ENCODE measurements at regions not wholly inside any gene's neighbourhood (a gene's known extent, or its start where the extent isn't known, plus 50 kb on each side); places are given as distances from the start of the nearest gene placed in this dataset.

- Histone ChIP-seq H3K4me2 (ENCODE audit: low read length) (no peak overlapping the region), H3K79me2 (ENCODE audit: insufficient read depth, low read length) (no peaks in the 10 kb centered on the region), H3K9me2 (ENCODE audit: insufficient read depth) (no peaks in the 10 kb centered on the region), H3K4me1 (ENCODE audit: control insufficient read depth in 1 of 2, insufficient read depth in 2 of 2, low read length in 2 of 2) (no peaks in the 10 kb centered on the region), H3K36me3 (ENCODE audit: control insufficient read depth in 1 of 2, insufficient read depth in 2 of 2, low read length in 2 of 2) (no peaks in the 10 kb centered on the region), H3K27ac (ENCODE audit: low read depth, low read length) (no peak overlapping the region), H3K9me3 (ENCODE audit: control insufficient read depth in 1 of 2, insufficient read depth in 1 of 2, low read depth in 1 of 2, low read length in 2 of 2) (no peaks in the 10 kb centered on the region), H3K4me3 (replicated peaks in 1 of 2; ENCODE audit: low read depth in 1 of 2, low read length in 2 of 2) (no peak overlapping the region), H3K9ac (ENCODE audit: low read length) (no peak overlapping the region), H4K20me1 (ENCODE audit: insufficient read depth) (no peaks in the 10 kb centered on the region), H2AFZ (ENCODE audit: low read depth, low read length, poor library complexity, severe bottlenecking) (no peak overlapping the region), H3K27me3 (ENCODE audit: insufficient read depth, low read length) (no peaks in the 10 kb centered on the region)
- RAD21 ChIA-PET (ENCODE audit: low non-redundant PET in 1 of 2, low total read pairs in 2 of 2, uncharacterized antibody in 2 of 2, unreplicated experiment in 2 of 2) = no interaction called here
- no peak for DNase-seq (ENCODE audit: low read depth, low spot score)
- BruUV-seq (replicated peaks) = no TSS peak
- POLR2A ChIA-PET = no interaction called here
- CTCF ChIA-PET = no interaction called here
- no peak for TF ChIP-seq SRF (IDR thresholded peaks at IDR 0.05; ENCODE audit: low read depth)
- TF ChIP-seq, protein P1, sequence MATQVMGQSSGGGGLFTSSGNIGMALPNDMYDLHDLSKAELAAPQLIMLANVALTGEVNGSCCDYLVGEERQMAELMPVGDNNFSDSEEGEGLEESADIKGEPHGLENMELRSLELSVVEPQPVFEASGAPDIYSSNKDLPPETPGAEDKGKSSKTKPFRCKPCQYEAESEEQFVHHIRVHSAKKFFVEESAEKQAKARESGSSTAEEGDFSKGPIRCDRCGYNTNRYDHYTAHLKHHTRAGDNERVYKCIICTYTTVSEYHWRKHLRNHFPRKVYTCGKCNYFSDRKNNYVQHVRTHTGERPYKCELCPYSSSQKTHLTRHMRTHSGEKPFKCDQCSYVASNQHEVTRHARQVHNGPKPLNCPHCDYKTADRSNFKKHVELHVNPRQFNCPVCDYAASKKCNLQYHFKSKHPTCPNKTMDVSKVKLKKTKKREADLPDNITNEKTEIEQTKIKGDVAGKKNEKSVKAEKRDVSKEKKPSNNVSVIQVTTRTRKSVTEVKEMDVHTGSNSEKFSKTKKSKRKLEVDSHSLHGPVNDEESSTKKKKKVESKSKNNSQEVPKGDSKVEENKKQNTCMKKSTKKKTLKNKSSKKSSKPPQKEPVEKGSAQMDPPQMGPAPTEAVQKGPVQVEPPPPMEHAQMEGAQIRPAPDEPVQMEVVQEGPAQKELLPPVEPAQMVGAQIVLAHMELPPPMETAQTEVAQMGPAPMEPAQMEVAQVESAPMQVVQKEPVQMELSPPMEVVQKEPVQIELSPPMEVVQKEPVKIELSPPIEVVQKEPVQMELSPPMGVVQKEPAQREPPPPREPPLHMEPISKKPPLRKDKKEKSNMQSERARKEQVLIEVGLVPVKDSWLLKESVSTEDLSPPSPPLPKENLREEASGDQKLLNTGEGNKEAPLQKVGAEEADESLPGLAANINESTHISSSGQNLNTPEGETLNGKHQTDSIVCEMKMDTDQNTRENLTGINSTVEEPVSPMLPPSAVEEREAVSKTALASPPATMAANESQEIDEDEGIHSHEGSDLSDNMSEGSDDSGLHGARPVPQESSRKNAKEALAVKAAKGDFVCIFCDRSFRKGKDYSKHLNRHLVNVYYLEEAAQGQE (IDR thresholded peaks at IDR 0.05; ENCODE audit: low read depth) = no peak
- TF ChIP-seq ATF3 (IDR thresholded peaks at IDR 0.05) = no peak
- no peak for TF ChIP-seq TCF7L2 (IDR thresholded peaks at IDR 0.05; ENCODE audit: borderline replicate concordance, extremely low read depth, insufficient read depth, insufficient read length)
- TF ChIP-seq POLR2AphosphoS5 (IDR thresholded peaks at IDR 0.05; ENCODE audit: low read depth, low read length) = no peak
- TF ChIP-seq SIN3A (IDR thresholded peaks at IDR 0.05; ENCODE audit: low read depth) = no peak
- no peak for TF ChIP-seq ZNF274 (IDR thresholded peaks at IDR 0.05; ENCODE audit: low read depth, low read length)
- no peak for TF ChIP-seq EZH2 (IDR thresholded peaks at IDR 0.05)
- no peak for TF ChIP-seq EGR1 (IDR thresholded peaks at IDR 0.05; ENCODE audit: low read depth)
- TF ChIP-seq CTCF (IDR thresholded peaks at IDR 0.05 in 2 of 3, conservative IDR thresholded peaks at IDR 0.05 in 1 of 3; ENCODE audit: borderline replicate concordance in 1 of 3, insufficient read depth in 1 of 3, low read depth in 2 of 3, low read length in 2 of 3) = no peak
- TF ChIP-seq ZFX (IDR thresholded peaks at IDR 0.05) = no peak
- no peak for TF ChIP-seq RAD21 (IDR thresholded peaks at IDR 0.05; ENCODE audit: low read depth)
- TF ChIP-seq FOSL1 (IDR thresholded peaks at IDR 0.05; ENCODE audit: low read depth) = no peak
- TF ChIP-seq SP1 (IDR thresholded peaks at IDR 0.05; ENCODE audit: low read depth) = no peak
- TF ChIP-seq CBX3 (IDR thresholded peaks at IDR 0.05; ENCODE audit: low read depth) = no peak
- TF ChIP-seq ELF1 (IDR thresholded peaks at IDR 0.05; ENCODE audit: borderline replicate concordance, low read depth) = no peak
- TF ChIP-seq YY1 (IDR thresholded peaks at IDR 0.05; ENCODE audit: extremely low read depth, insufficient replicate concordance, low read depth, low read length) = no peak
- no peak for TF ChIP-seq MAX (IDR thresholded peaks at IDR 0.05)
- TF ChIP-seq JUND (IDR thresholded peaks at IDR 0.05) = no peak
- no peak for TF ChIP-seq POLR2A (IDR thresholded peaks at IDR 0.05; ENCODE audit: borderline replicate concordance, extremely low read depth, insufficient read depth, insufficient read length)
- ATAC-seq = no peak
- intact Hi-C loops (cut with micrococcal nuclease) = no loop called here
Observed at GRCh38 chr1:57968321-57968720, 544.5 kb upstream of the DAB1 start.
